Smooth muscle cell (in vitro differentiated cells): ENCODE measurements at regions not wholly inside any gene's neighbourhood (a gene's known extent, or its start where the extent isn't known, plus 50 kb on each side); places are given as distances from the start of the nearest gene placed in this dataset.
"Not testable (repeated sequence)": the region's sequence is repeated elsewhere in the genome, so short reads cannot be mapped to it uniquely, and the experiment has no call there.

Experiments
- DNase-seq: peaks from one replicate; lab custom pipeline; 2025; ENCODE audit not compliant: unreplicated experiment; lab: John Stamatoyannopoulos, UW
- H2AFZ ChIP-seq: fragments of 200-600 bp; sonication (generic); 2 replicates; pipeline ENCODE4 v1.6.0; 2016; ENCODE audit warnings: antibody characterized with exemption, low read depth, mild to moderate bottlenecking
- H3F3A ChIP-seq: fragments of 200-600 bp; sonication (generic); 2 replicates; pipeline ENCODE4 v1.6.0; 2017; ENCODE audit warnings: antibody characterized with exemption, low read depth
- H3K27ac ChIP-seq: fragments of 200-600 bp; sonication (generic); 2 replicates; pipeline ENCODE4 v1.5.1; 2016; ENCODE audit warnings: low read depth, mild to moderate bottlenecking
- H3K27me3 ChIP-seq: fragments of 200-600 bp; sonication (generic); 2 replicates; pipeline ENCODE4 v1.6.1; 2016; ENCODE audit warnings: low read depth, mild to moderate bottlenecking
- H3K36me3 ChIP-seq: fragments of 200-600 bp; sonication (generic); 2 replicates; pipeline ENCODE4 v1.5.1; 2016; ENCODE audit warnings: low read depth
- H3K4me1 ChIP-seq: fragments of 200-600 bp; sonication (generic); 2 replicates; pipeline ENCODE4 v1.5.1; 2016; ENCODE audit warnings: low read depth
- H3K4me2 ChIP-seq: fragments of 200-600 bp; sonication (generic); 2 replicates; pipeline ENCODE4 v1.6.0; 2016; ENCODE audit warnings: mild to moderate bottlenecking
- H3K4me3 ChIP-seq: fragments of 200-600 bp; sonication (generic); 2 replicates; pipeline ENCODE4 v1.5.1; 2016; ENCODE audit warnings: mild to moderate bottlenecking
- H3K79me2 ChIP-seq: fragments of 200-600 bp; sonication (generic); 2 replicates; pipeline ENCODE4 v1.6.0; 2016; ENCODE audit warnings: low read depth, mild to moderate bottlenecking
- H3K9ac ChIP-seq: fragments of 200-600 bp; sonication (generic); 2 replicates; pipeline ENCODE4 v1.6.0; 2016; ENCODE audit warnings: low read depth
- H3K9me3 ChIP-seq: fragments of 200-600 bp; sonication (generic); replicated peaks from 2 replicates; pipeline ENCODE4 v1.5.1; 2016; ENCODE audit warnings: low read depth
- H4K20me1 ChIP-seq: fragments of 200-600 bp; sonication (generic); 2 replicates; pipeline ENCODE4 v1.6.0; 2016; ENCODE audit warnings: low read depth
- WGBS: methylation state at CpG from one replicate; pipeline ENCODE4 v1.1.7; 2016; ENCODE audit warnings: low lambda C conversion rate; 5-methylcytosine and 5-hydroxymethylcytosine counted together
- TF ChIP-seq, protein P1 (sequence below): fragments of 200-600 bp; sonication (generic); IDR thresholded peaks from 2 replicates; pipeline ENCODE4 v1.5.1; 2017; ENCODE audit warnings: borderline replicate concordance, mild to moderate bottlenecking, antibody characterized with exemption; ENCODE audit not compliant: insufficient read depth, poor library complexity, severe bottlenecking

- no peak overlapping the region for H3K27ac ChIP-seq
- H3K79me2 ChIP-seq = no peaks in the 10 kb centered on the region
- no peaks in the 10 kb centered on the region for H3K9me3 ChIP-seq
- H3K27me3 ChIP-seq = no peaks in the 10 kb centered on the region
- H3K9ac ChIP-seq = no peak overlapping the region
- no peak overlapping the region for H3K4me2 ChIP-seq
- H3F3A ChIP-seq = no peaks in the 10 kb centered on the region
- H3K4me3 ChIP-seq = no peak overlapping the region
- no peaks in the 10 kb centered on the region for H3K36me3 ChIP-seq
- TF ChIP-seq, protein P1, sequence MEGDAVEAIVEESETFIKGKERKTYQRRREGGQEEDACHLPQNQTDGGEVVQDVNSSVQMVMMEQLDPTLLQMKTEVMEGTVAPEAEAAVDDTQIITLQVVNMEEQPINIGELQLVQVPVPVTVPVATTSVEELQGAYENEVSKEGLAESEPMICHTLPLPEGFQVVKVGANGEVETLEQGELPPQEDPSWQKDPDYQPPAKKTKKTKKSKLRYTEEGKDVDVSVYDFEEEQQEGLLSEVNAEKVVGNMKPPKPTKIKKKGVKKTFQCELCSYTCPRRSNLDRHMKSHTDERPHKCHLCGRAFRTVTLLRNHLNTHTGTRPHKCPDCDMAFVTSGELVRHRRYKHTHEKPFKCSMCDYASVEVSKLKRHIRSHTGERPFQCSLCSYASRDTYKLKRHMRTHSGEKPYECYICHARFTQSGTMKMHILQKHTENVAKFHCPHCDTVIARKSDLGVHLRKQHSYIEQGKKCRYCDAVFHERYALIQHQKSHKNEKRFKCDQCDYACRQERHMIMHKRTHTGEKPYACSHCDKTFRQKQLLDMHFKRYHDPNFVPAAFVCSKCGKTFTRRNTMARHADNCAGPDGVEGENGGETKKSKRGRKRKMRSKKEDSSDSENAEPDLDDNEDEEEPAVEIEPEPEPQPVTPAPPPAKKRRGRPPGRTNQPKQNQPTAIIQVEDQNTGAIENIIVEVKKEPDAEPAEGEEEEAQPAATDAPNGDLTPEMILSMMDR = no peak
- no peaks in the 10 kb centered on the region for H3K4me1 ChIP-seq
- no peak for DNase-seq
- no peaks in the 10 kb centered on the region for H4K20me1 ChIP-seq
- no peak overlapping the region for H2AFZ ChIP-seq
These were observed 544.0 kb upstream of the HS3ST5 start for GRCh38 chr6:114886670-114887436.

DNA sequence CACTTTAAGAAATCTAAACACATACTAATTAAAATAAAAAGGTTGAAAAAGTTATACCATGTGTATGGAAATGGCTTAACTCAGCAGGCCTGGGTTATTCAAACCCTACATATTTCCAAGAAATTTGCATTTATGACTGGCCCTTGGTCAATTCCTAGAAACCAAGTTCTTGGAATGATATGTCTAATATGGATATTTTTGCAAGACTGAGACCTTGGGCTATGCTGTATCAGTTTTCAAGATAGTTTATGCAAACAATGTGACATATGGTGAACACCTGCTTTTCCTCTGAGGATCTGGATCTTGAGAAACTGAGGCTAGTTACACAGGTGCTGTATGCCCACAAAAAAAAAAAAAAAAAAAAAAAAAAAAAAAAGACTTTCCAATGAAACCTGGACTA lies 536.9 kb upstream of the HS3ST5 start:
- Histone ChIP-seq H3K79me2 (no peaks in the 10 kb centered on the region), H3K36me3 (no peaks in the 10 kb centered on the region), H3K9me3 (no peaks in the 10 kb centered on the region), H3K4me2 (no peak overlapping the region), H4K20me1 (no peaks in the 10 kb centered on the region), H3K27me3 (no peaks in the 10 kb centered on the region), H2AFZ (no peak overlapping the region), H3K4me1 (no peaks in the 10 kb centered on the region), H3K9ac (no peak overlapping the region), H3F3A (no peaks in the 10 kb centered on the region), H3K27ac (no peak overlapping the region), H3K4me3 (no peak overlapping the region)
- TF ChIP-seq, protein P1 = no peak
- no peak for DNase-seq

DNA sequence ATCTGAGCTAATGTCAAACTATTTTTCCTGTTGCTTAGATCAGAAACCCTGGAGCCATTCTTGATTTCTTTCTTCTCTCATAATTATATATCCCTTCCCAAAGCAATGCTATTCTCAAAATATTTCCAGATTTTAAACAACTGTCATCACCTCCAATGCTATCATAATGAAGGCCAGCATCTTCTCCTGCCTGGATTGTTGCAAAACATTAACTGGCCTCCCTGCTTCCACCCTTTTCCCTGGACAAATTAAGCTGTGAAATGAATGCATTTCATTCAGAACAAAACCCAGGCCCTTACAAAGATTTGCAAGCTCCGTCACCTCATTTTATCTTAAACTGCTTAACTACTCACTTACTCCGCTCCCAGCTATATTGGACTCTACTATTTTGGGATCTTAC lies 535.3 kb upstream of the HS3ST5 start:
- Histone ChIP-seq H3K9ac (no peak overlapping the region), H3F3A (no peaks in the 10 kb centered on the region), H3K4me1 (no peaks in the 10 kb centered on the region), H2AFZ (no peak overlapping the region), H3K79me2 (no peaks in the 10 kb centered on the region), H3K36me3 (no peaks in the 10 kb centered on the region), H3K4me2 (no peak overlapping the region), H3K4me3 (no peak overlapping the region), H3K27me3 (no peaks in the 10 kb centered on the region), H3K27ac (no peak overlapping the region), H3K9me3 (no peaks in the 10 kb centered on the region), H4K20me1 (no peaks in the 10 kb centered on the region)
- TF ChIP-seq, protein P1 = no peak
- no peak for DNase-seq
- WGBS = 61% methylated on average over 2 of the region's 2 CpGs

GRCh38 chr6:114874410-114874809 lies 531.6 kb upstream of the HS3ST5 start:
- TF ChIP-seq, protein P1 = no peak
- Histone ChIP-seq H3K27me3 (no peaks in the 10 kb centered on the region), H3K4me1 (no peaks in the 10 kb centered on the region), H4K20me1 (no peaks in the 10 kb centered on the region), H3K4me3 (no peak overlapping the region), H3K9ac (no peak overlapping the region), H3K27ac (no peak overlapping the region), H3K9me3 (no peaks in the 10 kb centered on the region), H3K4me2 (no peak overlapping the region), H2AFZ (no peak overlapping the region), H3F3A (no peaks in the 10 kb centered on the region), H3K36me3 (no peaks in the 10 kb centered on the region), H3K79me2 (no peaks in the 10 kb centered on the region)
- 87% methylated on average over 4 of the region's 4 CpGs for WGBS
- no peak for DNase-seq

DNA sequence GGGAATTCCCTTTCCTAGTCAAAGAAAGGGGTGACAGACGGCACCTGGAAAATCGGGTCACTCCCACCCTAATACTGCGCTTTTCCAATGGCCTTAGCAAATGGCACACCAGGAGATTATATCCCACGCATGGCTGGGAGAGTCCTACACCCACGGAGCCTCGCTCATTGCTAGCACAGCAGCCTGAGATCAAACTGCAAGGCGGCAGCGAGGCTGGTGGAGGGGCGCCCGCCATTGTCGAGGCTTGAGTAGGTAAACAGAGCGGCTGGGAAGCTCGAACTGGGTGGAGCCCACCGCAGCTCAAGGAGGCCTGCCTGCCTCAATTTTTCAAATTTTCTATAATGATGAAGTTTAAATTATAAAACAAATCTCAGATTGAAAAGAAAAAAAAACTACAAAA lies 522.7 kb upstream of the HS3ST5 start:
- H3K9me3 ChIP-seq, H3K9ac ChIP-seq, H3F3A ChIP-seq, H2AFZ ChIP-seq, H3K4me2 ChIP-seq, H3K27ac ChIP-seq, H3K79me2 ChIP-seq, H3K4me1 ChIP-seq, H3K27me3 ChIP-seq, H3K36me3 ChIP-seq, H3K4me3 ChIP-seq, H4K20me1 ChIP-seq, DNase-seq: not testable (repeated sequence)
- WGBS = 94% methylated on average over 14 of the region's 14 CpGs
